ENCODE measurements at regions not wholly inside any gene's neighbourhood (a gene's known extent, or its start where the extent isn't known, plus 50 kb on each side); places are given as distances from the start of the nearest gene placed in this dataset.

DNA sequence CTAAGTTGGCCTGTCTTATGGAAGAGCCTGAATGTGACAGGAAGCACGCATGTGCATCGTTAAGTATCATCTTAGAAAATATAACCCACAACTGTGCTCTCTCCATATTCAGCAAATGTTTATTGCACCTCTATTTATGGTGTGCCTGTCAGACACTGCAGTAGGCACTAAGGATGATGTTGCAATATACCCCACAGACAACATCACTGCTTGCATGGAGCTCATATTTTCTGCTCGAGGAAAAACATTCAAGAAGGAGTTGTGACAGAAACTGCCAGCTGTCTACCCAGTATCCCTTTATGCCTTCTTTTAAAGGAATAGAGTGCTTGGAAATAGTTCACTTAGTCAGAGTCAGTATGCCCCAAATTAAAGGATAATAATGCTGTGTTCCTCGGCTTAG is 132.3 kb upstream of the RBFOX1 start:
- H3K36me3 ChIP-seq, result no peaks in the 10 kb centered on the region
- no peak for DNase-seq
- H3K27ac ChIP-seq, result no peak overlapping the region
- intact Hi-C loops (cut with DNase I), result loop anchor here in 1 of 10 donors (10.0 kb wide), 1 partner anchor 56 kb away; no protein-coding TSS in a partner anchor
- H3K27me3 ChIP-seq, result no peaks in the 10 kb centered on the region
- WGBS, 4 donors, result 47 to 91% (median 63%) methylated on average over 4 of the region's 4 CpGs
- H3K4me1 ChIP-seq, result no peaks in the 10 kb centered on the region
- TF ChIP-seq, protein P1, sequence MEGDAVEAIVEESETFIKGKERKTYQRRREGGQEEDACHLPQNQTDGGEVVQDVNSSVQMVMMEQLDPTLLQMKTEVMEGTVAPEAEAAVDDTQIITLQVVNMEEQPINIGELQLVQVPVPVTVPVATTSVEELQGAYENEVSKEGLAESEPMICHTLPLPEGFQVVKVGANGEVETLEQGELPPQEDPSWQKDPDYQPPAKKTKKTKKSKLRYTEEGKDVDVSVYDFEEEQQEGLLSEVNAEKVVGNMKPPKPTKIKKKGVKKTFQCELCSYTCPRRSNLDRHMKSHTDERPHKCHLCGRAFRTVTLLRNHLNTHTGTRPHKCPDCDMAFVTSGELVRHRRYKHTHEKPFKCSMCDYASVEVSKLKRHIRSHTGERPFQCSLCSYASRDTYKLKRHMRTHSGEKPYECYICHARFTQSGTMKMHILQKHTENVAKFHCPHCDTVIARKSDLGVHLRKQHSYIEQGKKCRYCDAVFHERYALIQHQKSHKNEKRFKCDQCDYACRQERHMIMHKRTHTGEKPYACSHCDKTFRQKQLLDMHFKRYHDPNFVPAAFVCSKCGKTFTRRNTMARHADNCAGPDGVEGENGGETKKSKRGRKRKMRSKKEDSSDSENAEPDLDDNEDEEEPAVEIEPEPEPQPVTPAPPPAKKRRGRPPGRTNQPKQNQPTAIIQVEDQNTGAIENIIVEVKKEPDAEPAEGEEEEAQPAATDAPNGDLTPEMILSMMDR (IDR thresholded peaks at IDR 0.05), result no peak
- no peak for TF ChIP-seq POLR2A (IDR thresholded peaks at IDR 0.05)
- peaks cover 0 to 7% (median 0%) of the 10 kb centered on the region in 12 donors for H3K9me3 ChIP-seq
- no peak overlapping the region for H3K4me3 ChIP-seq
- ATAC-seq, result no peak

DNA sequence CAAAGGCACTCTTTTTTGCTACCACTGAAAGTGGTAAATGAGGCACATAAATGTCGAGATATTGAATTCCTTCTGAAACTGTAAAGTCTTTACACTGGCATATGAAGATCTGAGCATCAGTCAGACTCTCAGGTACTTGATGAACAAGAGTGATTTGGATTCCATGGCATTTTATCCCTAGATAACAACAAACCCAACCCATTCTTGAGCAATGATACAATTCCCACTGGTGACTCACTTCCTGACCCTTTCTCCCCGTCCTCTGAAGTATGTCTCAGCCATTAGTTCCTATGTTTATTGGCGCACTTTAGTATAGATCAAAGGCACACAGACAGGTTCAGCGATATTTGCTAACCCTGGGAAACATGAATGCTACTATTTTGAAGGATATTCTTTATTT is 147.0 kb upstream of the RBFOX1 start:
- ATAC-seq, result no peak

DNA sequence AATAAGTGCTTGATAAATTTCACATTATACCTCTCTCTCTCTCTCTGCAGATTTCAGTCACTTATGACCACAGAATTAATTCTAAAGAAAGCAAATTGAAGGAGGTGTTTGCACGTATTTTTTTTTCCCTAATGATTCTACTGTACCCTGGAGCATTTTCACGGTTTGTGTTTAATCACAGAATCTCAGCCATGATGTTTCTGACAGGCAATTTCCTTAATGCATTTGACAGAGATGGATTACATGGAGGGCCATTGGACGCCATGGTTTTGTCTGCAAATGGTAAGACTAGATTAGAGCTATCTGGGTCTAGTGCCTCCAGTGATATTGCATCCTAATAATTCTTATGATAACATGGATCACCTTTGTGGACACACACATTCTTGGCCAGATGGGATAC is 147.5 kb upstream of the RBFOX1 start:
- H3K4me3 ChIP-seq, result no peak overlapping the region
- no peak for TF ChIP-seq POLR2A (IDR thresholded peaks at IDR 0.05)
- TF ChIP-seq, protein P1 (IDR thresholded peaks at IDR 0.05), result no peak
- no peaks in the 10 kb centered on the region for H3K36me3 ChIP-seq
- DNase-seq, result no peak
- ATAC-seq, result no peak
- intact Hi-C loops (cut with DNase I), result no loop called here
- H3K9me3 ChIP-seq, result no peaks in the 10 kb centered on the region
- no peak overlapping the region for H3K27ac ChIP-seq
- WGBS, 4 donors, result 36 to 45% (median 41%) methylated on average over 3 of the region's 3 CpGs
- H3K4me1 ChIP-seq, result no peaks in the 10 kb centered on the region
- H3K27me3 ChIP-seq, result no peaks in the 10 kb centered on the region

More for the DNA sequence above, 147.0 kb upstream of the RBFOX1 start:
- H3K4me3 ChIP-seq, result no peak overlapping the region
- DNase-seq, result no peak
- 54 to 72% (median 64%) methylated on average over 4 of the region's 4 CpGs for WGBS, 4 donors
- no peak overlapping the region for H3K27ac ChIP-seq
- TF ChIP-seq POLR2A (IDR thresholded peaks at IDR 0.05), result no peak
- TF ChIP-seq, protein P1 (IDR thresholded peaks at IDR 0.05), result no peak
- no peaks in the 10 kb centered on the region for H3K9me3 ChIP-seq
- no peaks in the 10 kb centered on the region for H3K27me3 ChIP-seq
- no peaks in the 10 kb centered on the region for H3K36me3 ChIP-seq
- intact Hi-C loops (cut with DNase I), result no loop called here
- H3K4me1 ChIP-seq, result no peaks in the 10 kb centered on the region

DNA sequence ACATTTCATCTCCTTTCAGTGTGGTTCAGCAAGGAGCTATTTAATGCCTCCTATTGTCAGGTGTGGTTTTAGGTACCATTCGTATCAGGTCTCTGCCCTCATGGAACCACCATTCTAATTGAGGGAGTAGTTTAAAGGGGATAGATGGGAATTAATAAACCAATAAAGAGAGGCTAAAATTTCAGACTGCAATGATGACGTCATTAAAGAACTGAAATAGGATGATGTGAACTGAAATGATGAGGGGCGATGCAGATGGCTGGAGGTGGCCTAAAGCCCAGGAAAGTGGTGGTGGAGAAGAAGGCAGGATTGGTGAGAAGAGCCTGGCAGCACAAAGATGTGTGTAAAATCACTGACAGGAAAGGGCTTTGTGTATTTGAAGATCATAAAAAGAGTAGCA is 148.9 kb upstream of the RBFOX1 start:
- intact Hi-C loops (cut with DNase I), result no loop called here
- Histone ChIP-seq H3K4me1 (no peaks in the 10 kb centered on the region), H3K9me3 (no peaks in the 10 kb centered on the region), H3K4me3 (no peak overlapping the region), H3K27me3 (no peaks in the 10 kb centered on the region), H3K27ac (no peak overlapping the region), H3K36me3 (no peaks in the 10 kb centered on the region)
- 49 to 86% (median 74%) methylated on average over 3 of the region's 3 CpGs for whole genome bisulfite sequencing, 4 donors
- DNase-seq (no peak), ATAC-seq (no peak)
- TF ChIP-seq POLR2A (IDR thresholded peaks at IDR 0.05), result no peak
- TF ChIP-seq, protein P1 (IDR thresholded peaks at IDR 0.05), result no peak

All from heart left ventricle (tissue), 16 donors.